GM12878 (cell line): ENCODE measurements at regions not wholly inside any gene's neighbourhood (a gene's known extent, or its start where the extent isn't known, plus 50 kb on each side); places are given as distances from the start of the nearest gene placed in this dataset.
A peak's percentile ranks its signal among the peaks of the same experiment; 100 is the strongest.

ENCODE experiments used
- BCL11A ChIP-seq: IDR thresholded peaks from 2 replicates; pipeline ENCODE4 v1.6.1; 2011; ENCODE audit warnings: low read depth, low read length
- CHD2 ChIP-seq: IDR thresholded peaks from 2 replicates; pipeline ENCODE4 v1.6.1; 2011; ENCODE audit warnings: low read depth, low read length, improper control_type of control experiment, borderline replicate concordance
- CREM ChIP-seq: IDR thresholded peaks from 2 replicates; pipeline ENCODE4 v1.6.1; 2014; ENCODE audit warnings: antibody characterized with exemption, low read depth
- FOXM1 ChIP-seq: IDR thresholded peaks from 2 replicates; pipeline ENCODE4 v1.6.1; 2012; ENCODE audit warnings: low read depth, mild to moderate bottlenecking, inconsistent platforms, low read length, moderate library complexity
- JUNB ChIP-seq: IDR thresholded peaks from 2 replicates; pipeline ENCODE4 v1.6.1; 2016; ENCODE audit warnings: antibody characterized with exemption, mild to moderate bottlenecking
- MEF2B ChIP-seq: fragments of 450-650 bp; IDR thresholded peaks from 2 replicates; pipeline ENCODE4 v1.6.1; 2018; ENCODE audit warnings: mild to moderate bottlenecking, moderate library complexity; ENCODE audit not compliant: partially characterized antibody, poor library complexity, severe bottlenecking
- NR2F1 ChIP-seq: fragments of 450-650 bp; conservative IDR thresholded peaks from 2 replicates; pipeline ENCODE4 v1.6.1; 2017; ENCODE audit warnings: mild to moderate bottlenecking
- PAX5 ChIP-seq: IDR thresholded peaks from 2 replicates; pipeline ENCODE4 v1.6.1; 2011; ENCODE audit warnings: low read depth, low read length, borderline replicate concordance
- POU2F2 ChIP-seq: IDR thresholded peaks from 3 replicates; pipeline ENCODE4 v1.6.1; 2011; ENCODE audit warnings: low read depth, mild to moderate bottlenecking, low read length, borderline replicate concordance
- RAD21 ChIP-seq: IDR thresholded peaks from 2 replicates; pipeline ENCODE4 v1.6.1; 2011; ENCODE audit warnings: mild to moderate bottlenecking, low read depth, low read length, moderate library complexity; ENCODE audit not compliant: insufficient read depth
- SMAD1 ChIP-seq: fragments of 450-650 bp; IDR thresholded peaks from 2 replicates; pipeline ENCODE4 v1.6.1; 2018; ENCODE audit warnings: mild to moderate bottlenecking, low read depth; ENCODE audit not compliant: partially characterized antibody
- SMC3 ChIP-seq: IDR thresholded peaks from 2 replicates; pipeline ENCODE4 v1.6.1; 2011; ENCODE audit warnings: low read length, improper control_type of control experiment, borderline replicate concordance
- TCF12 ChIP-seq: IDR thresholded peaks from 2 replicates; pipeline ENCODE4 v1.6.1; 2011; ENCODE audit warnings: low read depth, mild to moderate bottlenecking, low read length
- ZNF24 ChIP-seq: fragments of 450-650 bp; IDR thresholded peaks from 2 replicates; pipeline ENCODE4 v1.6.1; 2017; ENCODE audit warnings: antibody characterized with exemption, mild to moderate bottlenecking
- TF ChIP-seq, protein P1 (sequence below): fragments of 450-650 bp; IDR thresholded peaks from 2 replicates; pipeline ENCODE4 v1.6.1; 2017; ENCODE audit warnings: mild to moderate bottlenecking, moderate library complexity
- TF ChIP-seq, protein P2 (sequence below): fragments of 450-650 bp; IDR thresholded peaks from 2 replicates; pipeline ENCODE4 v1.6.1; 2017; ENCODE audit warnings: low read depth, mild to moderate bottlenecking, moderate library complexity
- TF ChIP-seq, protein P3 (sequence below): fragments of 450-650 bp; IDR thresholded peaks from 2 replicates; pipeline ENCODE4 v1.6.1; 2018; ENCODE audit warnings: borderline replicate concordance, mild to moderate bottlenecking; ENCODE audit not compliant: partially characterized antibody
- TF ChIP-seq, protein P4 (sequence below): fragments of 450-650 bp; IDR thresholded peaks from 2 replicates; pipeline ENCODE4 v1.6.1; 2016; ENCODE audit warnings: mild to moderate bottlenecking
- TF ChIP-seq, protein P5 (sequence below): IDR thresholded peaks from 2 replicates; pipeline ENCODE4 v1.6.1; 2012; ENCODE audit warnings: low read length, inconsistent platforms

GRCh38 chr6:12369781-12370262 is 79.7 kb downstream of the EDN1 start (continued):
- TF ChIP-seq, protein P1, sequence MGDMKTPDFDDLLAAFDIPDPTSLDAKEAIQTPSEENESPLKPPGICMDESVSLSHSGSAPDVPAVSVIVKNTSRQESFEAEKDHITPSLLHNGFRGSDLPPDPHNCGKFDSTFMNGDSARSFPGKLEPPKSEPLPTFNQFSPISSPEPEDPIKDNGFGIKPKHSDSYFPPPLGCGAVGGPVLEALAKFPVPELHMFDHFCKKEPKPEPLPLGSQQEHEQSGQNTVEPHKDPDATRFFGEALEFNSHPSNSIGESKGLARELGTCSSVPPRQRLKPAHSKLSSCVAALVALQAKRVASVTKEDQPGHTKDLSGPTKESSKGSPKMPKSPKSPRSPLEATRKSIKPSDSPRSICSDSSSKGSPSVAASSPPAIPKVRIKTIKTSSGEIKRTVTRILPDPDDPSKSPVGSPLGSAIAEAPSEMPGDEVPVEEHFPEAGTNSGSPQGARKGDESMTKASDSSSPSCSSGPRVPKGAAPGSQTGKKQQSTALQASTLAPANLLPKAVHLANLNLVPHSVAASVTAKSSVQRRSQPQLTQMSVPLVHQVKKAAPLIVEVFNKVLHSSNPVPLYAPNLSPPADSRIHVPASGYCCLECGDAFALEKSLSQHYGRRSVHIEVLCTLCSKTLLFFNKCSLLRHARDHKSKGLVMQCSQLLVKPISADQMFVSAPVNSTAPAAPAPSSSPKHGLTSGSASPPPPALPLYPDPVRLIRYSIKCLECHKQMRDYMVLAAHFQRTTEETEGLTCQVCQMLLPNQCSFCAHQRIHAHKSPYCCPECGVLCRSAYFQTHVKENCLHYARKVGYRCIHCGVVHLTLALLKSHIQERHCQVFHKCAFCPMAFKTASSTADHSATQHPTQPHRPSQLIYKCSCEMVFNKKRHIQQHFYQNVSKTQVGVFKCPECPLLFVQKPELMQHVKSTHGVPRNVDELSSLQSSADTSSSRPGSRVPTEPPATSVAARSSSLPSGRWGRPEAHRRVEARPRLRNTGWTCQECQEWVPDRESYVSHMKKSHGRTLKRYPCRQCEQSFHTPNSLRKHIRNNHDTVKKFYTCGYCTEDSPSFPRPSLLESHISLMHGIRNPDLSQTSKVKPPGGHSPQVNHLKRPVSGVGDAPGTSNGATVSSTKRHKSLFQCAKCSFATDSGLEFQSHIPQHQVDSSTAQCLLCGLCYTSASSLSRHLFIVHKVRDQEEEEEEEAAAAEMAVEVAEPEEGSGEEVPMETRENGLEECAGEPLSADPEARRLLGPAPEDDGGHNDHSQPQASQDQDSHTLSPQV: peak; percentile 36; the same call in 1 of the 2 replicates
- TF ChIP-seq CREM: peak; percentile 51; the same call in 1 of the 2 replicates
- peak; percentile 32 for TF ChIP-seq JUNB
- peak; percentile 62; the same call in 1 of the 3 replicates for TF ChIP-seq POU2F2
- TF ChIP-seq FOXM1: peak; percentile 72; the same call in 1 of the 2 replicates
- 0 out of 2 replicates have a peak, but pooled peaks have one; percentile 14 for TF ChIP-seq ZNF24
- TF ChIP-seq PAX5: peak; percentile 54; the same call in 1 of the 2 replicates
- TF ChIP-seq, protein P2, sequence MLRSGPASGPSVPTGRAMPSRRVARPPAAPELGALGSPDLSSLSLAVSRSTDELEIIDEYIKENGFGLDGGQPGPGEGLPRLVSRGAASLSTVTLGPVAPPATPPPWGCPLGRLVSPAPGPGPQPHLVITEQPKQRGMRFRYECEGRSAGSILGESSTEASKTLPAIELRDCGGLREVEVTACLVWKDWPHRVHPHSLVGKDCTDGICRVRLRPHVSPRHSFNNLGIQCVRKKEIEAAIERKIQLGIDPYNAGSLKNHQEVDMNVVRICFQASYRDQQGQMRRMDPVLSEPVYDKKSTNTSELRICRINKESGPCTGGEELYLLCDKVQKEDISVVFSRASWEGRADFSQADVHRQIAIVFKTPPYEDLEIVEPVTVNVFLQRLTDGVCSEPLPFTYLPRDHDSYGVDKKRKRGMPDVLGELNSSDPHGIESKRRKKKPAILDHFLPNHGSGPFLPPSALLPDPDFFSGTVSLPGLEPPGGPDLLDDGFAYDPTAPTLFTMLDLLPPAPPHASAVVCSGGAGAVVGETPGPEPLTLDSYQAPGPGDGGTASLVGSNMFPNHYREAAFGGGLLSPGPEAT: peak; percentile 93
- peak; percentile 56 for TF ChIP-seq MEF2B
- TF ChIP-seq RAD21: peak; percentile 62
- TF ChIP-seq, protein P3, sequence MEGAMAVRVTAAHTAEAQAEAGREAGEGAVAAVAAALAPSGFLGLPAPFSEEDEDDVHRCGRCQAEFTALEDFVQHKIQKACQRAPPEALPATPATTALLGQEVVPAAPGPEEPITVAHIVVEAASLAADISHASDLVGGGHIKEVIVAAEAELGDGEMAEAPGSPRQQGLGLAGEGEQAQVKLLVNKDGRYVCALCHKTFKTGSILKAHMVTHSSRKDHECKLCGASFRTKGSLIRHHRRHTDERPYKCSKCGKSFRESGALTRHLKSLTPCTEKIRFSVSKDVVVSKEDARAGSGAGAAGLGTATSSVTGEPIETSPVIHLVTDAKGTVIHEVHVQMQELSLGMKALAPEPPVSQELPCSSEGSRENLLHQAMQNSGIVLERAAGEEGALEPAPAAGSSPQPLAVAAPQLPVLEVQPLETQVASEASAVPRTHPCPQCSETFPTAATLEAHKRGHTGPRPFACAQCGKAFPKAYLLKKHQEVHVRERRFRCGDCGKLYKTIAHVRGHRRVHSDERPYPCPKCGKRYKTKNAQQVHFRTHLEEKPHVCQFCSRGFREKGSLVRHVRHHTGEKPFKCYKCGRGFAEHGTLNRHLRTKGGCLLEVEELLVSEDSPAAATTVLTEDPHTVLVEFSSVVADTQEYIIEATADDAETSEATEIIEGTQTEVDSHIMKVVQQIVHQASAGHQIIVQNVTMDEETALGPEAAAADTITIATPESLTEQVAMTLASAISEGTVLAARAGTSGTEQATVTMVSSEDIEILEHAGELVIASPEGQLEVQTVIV: peak; percentile 16
- TF ChIP-seq, protein P4, sequence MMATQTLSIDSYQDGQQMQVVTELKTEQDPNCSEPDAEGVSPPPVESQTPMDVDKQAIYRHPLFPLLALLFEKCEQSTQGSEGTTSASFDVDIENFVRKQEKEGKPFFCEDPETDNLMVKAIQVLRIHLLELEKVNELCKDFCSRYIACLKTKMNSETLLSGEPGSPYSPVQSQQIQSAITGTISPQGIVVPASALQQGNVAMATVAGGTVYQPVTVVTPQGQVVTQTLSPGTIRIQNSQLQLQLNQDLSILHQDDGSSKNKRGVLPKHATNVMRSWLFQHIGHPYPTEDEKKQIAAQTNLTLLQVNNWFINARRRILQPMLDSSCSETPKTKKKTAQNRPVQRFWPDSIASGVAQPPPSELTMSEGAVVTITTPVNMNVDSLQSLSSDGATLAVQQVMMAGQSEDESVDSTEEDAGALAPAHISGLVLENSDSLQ: peak; percentile 55
- TF ChIP-seq BCL11A: 0 out of 2 replicates have a peak, but pooled peaks have one; percentile 42
- peak; percentile 75 for TF ChIP-seq NR2F1
- peak; percentile 57; the same call in 1 of the 2 replicates for TF ChIP-seq SMC3
- TF ChIP-seq, protein P5, sequence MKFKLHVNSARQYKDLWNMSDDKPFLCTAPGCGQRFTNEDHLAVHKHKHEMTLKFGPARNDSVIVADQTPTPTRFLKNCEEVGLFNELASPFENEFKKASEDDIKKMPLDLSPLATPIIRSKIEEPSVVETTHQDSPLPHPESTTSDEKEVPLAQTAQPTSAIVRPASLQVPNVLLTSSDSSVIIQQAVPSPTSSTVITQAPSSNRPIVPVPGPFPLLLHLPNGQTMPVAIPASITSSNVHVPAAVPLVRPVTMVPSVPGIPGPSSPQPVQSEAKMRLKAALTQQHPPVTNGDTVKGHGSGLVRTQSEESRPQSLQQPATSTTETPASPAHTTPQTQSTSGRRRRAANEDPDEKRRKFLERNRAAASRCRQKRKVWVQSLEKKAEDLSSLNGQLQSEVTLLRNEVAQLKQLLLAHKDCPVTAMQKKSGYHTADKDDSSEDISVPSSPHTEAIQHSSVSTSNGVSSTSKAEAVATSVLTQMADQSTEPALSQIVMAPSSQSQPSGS: 0 out of 2 replicates have a peak, but pooled peaks have one; percentile 43
- TF ChIP-seq TCF12: peak; percentile 79; the same call in 1 of the 2 replicates
- peak; percentile 83; the same call in 1 of the 2 replicates for TF ChIP-seq CHD2
- TF ChIP-seq SMAD1: no peak
